ENCODE measurements at regions not wholly inside any gene's neighbourhood (a gene's known extent, or its start where the extent isn't known, plus 50 kb on each side); places are given as distances from the start of the nearest gene placed in this dataset.

- no peak for TF ChIP-seq CTCF (IDR thresholded peaks at IDR 0.05)
These were observed 626.9 kb upstream of the PTGER4 start for GRCh38 chr5:40052808-40053207.

GRCh38 chr5:40046792-40047191 is 622.0 kb upstream of the DAB2 start:
- no peak for TF ChIP-seq CTCF (IDR thresholded peaks at IDR 0.05)

GRCh38 chr5:40045429-40045828 is 620.6 kb upstream of the DAB2 start:
- TF ChIP-seq CTCF (IDR thresholded peaks at IDR 0.05), result no peak

- no peak for TF ChIP-seq CTCF (IDR thresholded peaks at IDR 0.05)
These were observed 619.1 kb upstream of the DAB2 start for GRCh38 chr5:40043916-40044315.

GRCh38 chr5:40041452-40041851 is 616.7 kb upstream of the DAB2 start:
- no peak for TF ChIP-seq CTCF (IDR thresholded peaks at IDR 0.05)

GRCh38 chr5:40037713-40038112 is 612.9 kb upstream of the DAB2 start:
- no peak for TF ChIP-seq CTCF (IDR thresholded peaks at IDR 0.05)

- TF ChIP-seq CTCF (IDR thresholded peaks at IDR 0.05), result no peak
These were observed 609.7 kb upstream of the DAB2 start for GRCh38 chr5:40034441-40034840.

- no peak for TF ChIP-seq CTCF (IDR thresholded peaks at IDR 0.05)
These were observed 608.6 kb upstream of the DAB2 start for GRCh38 chr5:40033411-40033810.
